AG04449 (cell line): ENCODE measurements at regions not wholly inside any gene's neighbourhood (a gene's known extent, or its start where the extent isn't known, plus 50 kb on each side); places are given as distances from the start of the nearest gene placed in this dataset.

ENCODE experiments used
- CTCF ChIA-PET: fragments of 350-600 bp; formaldehyde crosslinking; extraction: SDS; loops from one replicate; lab custom pipeline; 2021; ENCODE audit warnings: antibody characterized with exemption; lab: Yijun Ruan, JAX
- POLR2A ChIA-PET: fragments of 400-600, 350-600 bp; formaldehyde crosslinking; extraction: SDS; loops from one replicate; lab custom pipeline; 2020; ENCODE audit warnings: antibody characterized with exemption, inconsistent platforms; lab: Yijun Ruan, JAX
- DNase-seq: peaks from one replicate; pipeline ENCODE4 v3.0.0-alpha.2; 2010; ENCODE audit warnings: low read depth, low spot score
- H3K4me3 ChIP-seq: 2 replicates; pipeline ENCODE4 v1.5.1; 2011; ENCODE audit warnings: low read depth, mild to moderate bottlenecking, control low read depth, low read length
- TF ChIP-seq, protein P1 (sequence below): IDR thresholded peaks from one replicate; pipeline ENCODE4 v1.5.1; 2011; ENCODE audit warnings: mild to moderate bottlenecking, moderate library complexity, low read length, control low read depth, inconsistent platforms; ENCODE audit not compliant: insufficient read depth; ENCODE audit errors: missing control alignments

DNA sequence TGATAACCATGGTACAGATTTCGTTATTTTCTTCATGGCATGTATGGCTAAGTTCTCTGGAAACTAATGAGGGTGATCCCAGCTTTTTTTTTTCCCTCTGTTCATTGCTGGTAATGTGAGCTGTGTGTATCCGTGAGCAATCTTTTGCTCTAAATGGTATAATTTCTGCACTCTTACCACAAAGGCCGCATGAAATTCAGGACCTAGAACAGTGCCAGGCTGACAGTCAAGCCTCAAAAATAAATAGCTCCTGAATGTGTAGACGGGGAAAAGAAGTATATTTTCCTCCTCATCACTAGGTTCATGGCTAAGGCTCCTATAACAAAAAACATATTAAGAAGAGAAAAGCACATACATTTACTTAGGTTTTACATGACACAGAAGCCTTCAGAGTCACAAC lies 140.2 kb upstream of the RMST start:
- CTCF ChIA-PET: no interaction called here
- TF ChIP-seq, protein P1, sequence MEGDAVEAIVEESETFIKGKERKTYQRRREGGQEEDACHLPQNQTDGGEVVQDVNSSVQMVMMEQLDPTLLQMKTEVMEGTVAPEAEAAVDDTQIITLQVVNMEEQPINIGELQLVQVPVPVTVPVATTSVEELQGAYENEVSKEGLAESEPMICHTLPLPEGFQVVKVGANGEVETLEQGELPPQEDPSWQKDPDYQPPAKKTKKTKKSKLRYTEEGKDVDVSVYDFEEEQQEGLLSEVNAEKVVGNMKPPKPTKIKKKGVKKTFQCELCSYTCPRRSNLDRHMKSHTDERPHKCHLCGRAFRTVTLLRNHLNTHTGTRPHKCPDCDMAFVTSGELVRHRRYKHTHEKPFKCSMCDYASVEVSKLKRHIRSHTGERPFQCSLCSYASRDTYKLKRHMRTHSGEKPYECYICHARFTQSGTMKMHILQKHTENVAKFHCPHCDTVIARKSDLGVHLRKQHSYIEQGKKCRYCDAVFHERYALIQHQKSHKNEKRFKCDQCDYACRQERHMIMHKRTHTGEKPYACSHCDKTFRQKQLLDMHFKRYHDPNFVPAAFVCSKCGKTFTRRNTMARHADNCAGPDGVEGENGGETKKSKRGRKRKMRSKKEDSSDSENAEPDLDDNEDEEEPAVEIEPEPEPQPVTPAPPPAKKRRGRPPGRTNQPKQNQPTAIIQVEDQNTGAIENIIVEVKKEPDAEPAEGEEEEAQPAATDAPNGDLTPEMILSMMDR: no peak

DNA sequence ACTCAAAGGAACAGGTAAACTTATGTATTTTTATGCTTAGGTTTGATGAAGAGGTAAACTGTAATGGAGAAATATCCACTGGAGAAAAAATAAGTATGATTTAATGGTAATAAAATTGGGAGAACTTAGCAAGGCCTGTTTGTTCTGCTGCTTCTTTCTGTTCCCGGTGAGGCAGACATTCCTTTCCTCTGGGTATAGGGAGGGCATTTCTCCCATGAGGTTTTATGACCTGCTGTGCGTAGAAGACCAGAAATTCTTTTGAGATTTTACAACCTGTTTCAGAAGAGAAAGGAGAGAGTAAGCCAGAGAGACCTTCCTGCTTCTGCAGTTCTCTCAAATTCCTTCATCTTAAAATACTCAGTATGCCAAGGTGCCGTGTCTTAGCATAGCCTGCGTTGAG lies 139.4 kb upstream of the RMST start:
- CTCF ChIA-PET: no interaction called here
- POLR2A ChIA-PET: no interaction called here
- H3K4me3 ChIP-seq: no peak overlapping the region
- TF ChIP-seq, protein P1: no peak
- no peak for DNase-seq

More for the DNA sequence above, 140.2 kb upstream of the RMST start:
- H3K4me3 ChIP-seq: no peak overlapping the region
- POLR2A ChIA-PET: no interaction called here
- no peak for DNase-seq

DNA sequence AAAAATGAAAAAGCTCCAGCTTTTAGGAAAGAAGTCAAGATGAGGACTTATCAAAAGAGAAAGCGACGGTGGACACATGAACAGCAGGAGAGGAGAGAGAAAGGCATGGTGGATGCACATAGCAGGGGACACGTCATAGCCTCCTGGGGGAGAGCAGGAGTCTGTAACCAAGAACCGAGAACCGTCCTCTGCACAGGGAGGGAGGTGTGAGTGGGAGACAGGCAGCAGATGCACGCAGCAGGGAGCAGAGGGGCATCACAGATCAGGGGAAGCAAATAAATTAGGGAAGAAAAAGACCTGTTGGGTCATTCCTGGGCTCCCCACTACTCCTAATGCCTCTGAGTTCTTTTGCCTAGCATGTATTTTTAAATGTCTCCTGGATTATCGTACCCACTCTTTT lies 138.1 kb upstream of the RMST start:
- DNase-seq: no peak
- ChIA-PET CTCF (no interaction called here), POLR2A (no interaction called here)
- TF ChIP-seq, protein P1: no peak
- H3K4me3 ChIP-seq: no peak overlapping the region

DNA sequence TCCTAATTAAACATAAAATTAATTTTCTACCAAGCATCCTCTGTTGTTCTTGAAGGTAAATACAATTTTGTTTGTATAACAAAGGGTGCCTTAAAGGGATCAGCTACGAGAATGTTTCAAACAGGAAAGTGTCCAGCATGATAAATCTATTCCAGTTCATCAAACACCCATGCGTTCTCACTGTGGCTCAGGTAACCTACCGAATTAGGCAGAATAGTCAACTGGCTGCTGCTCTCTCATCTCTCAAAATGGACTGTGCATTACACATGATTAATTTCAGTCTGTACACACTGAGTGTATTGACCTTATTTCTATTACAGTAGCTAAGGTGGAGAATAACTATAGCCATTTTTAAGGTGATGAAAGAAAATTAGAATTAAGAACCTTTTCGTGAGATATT lies 127.5 kb upstream of the RMST start:
- no peak overlapping the region for H3K4me3 ChIP-seq
- TF ChIP-seq, protein P1: no peak
- ChIA-PET POLR2A (no interaction called here), CTCF (no interaction called here)
- DNase-seq: no peak

DNA sequence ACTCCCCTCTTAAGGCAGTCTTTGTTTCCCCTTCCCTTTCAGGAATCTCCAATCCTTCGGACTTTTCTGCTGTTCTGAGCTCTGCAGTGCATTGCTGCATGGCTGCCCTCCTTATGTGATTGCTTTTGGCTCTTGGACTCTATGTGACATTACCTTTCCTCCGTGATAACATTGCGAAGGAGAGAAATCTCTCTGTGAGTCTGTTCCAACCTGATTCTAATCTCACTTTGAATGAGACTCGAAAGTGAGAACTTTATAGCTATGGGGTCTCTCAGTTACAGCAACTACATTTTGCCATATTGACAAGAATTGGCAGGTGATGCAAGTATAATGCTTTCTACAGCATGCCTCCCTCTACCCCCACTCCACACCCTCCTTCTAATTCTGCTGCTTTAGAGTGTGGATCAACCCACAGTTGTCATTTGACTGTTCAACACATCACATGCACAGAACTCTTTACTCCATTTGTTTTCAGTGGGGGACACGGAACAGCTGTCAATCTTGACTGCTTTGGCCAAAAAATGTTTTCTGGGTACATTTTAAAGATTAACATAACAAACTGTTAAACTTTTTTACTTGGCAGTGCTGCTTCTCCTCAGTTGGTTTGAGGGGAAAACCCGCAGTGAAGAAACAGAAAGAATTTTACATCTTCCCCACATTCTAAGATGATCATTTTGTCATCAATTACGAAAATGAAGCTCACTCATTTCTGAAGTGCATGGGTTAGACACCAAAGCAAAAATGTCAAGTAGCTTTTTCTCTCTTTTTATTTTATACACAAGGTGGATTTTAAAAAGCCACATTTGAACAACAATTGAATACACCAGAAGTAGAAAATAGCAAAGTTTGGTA lies 125.5 kb upstream of the RMST start:
- POLR2A ChIA-PET: no interaction called here
- no peak for DNase-seq
- TF ChIP-seq, protein P1: no peak
- CTCF ChIA-PET: no interaction called here
- no peak overlapping the region for H3K4me3 ChIP-seq

DNA sequence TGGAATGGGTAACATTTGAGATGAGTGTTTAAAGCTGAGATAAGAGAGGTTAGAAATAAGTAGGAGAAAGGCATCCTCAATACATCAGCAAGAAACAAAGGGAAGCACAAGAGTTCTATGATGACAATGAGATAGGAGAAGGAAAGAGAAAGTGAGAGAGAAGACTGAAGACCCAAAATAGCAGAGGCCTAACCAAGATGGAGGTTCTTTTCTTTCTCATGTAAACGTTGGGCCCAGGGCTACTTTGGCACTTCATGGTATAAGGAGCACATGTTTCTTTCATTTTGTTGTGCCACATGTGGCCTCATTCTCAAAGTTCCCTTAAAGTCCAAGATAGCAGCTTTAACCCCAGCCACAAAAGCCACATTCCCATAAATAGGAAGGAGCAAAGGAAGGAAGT lies 120.5 kb upstream of the RMST start:
- no peak for DNase-seq
- TF ChIP-seq, protein P1: no peak
- H3K4me3 ChIP-seq: no peak overlapping the region
- CTCF ChIA-PET: no interaction called here
- POLR2A ChIA-PET: no interaction called here
